ENCODE measurements at regions not wholly inside any gene's neighbourhood (a gene's known extent, or its start where the extent isn't known, plus 50 kb on each side); places are given as distances from the start of the nearest gene placed in this dataset.

DNA sequence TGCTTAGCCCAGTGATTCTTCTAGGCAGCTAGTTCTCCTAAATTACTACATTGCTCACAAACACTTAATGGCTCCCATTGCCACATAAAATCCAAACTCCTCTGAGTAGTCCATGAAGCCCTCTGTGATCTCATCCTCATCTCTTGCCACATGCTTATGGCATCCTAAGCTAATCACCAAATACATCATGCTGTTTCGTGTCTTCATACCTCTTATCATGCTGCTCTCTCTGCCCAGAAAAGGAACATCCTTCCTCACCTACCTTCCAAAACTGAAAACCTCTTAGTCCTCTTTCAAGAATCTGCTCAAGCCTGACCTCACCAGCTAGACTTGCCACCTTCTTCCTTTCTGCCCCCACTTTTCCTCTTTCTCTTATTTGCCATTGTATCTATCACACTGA lies 108.5 kb downstream of the DUSP6 start:
- no CpG with 5 or more reads among the region's 1 CpG for WGBS (ENCODE audit: extremely low coverage, insufficient coverage, insufficient read length)
- no peak overlapping the region for H3K23ac ChIP-seq (ENCODE audit: low read length)
- H4K12ac ChIP-seq (ENCODE audit: low read depth, low read length), result no peak overlapping the region
- no peaks in the 10 kb centered on the region for H3K9me3 ChIP-seq (ENCODE audit: insufficient read depth, low read depth, low read length)
- H3K27me3 ChIP-seq (ENCODE audit: insufficient read depth, low read length), result no peaks in the 10 kb centered on the region
- H2BK5ac ChIP-seq (ENCODE audit: low read depth, low read length, poor library complexity), result no peak overlapping the region
- H3K36me3 ChIP-seq (ENCODE audit: control insufficient read depth in 1 of 2, insufficient read depth in 2 of 2, low read length in 2 of 2), result no peaks in the 10 kb centered on the region
- H3K9ac ChIP-seq (ENCODE audit: low read length), result no peak overlapping the region
- H4K91ac ChIP-seq (ENCODE audit: low read depth, low read length), result no peak overlapping the region
- H3K14ac ChIP-seq (ENCODE audit: low read length), result no peak overlapping the region
- H4K8ac ChIP-seq (ENCODE audit: low read depth, low read length), result no peak overlapping the region
- H2AFZ ChIP-seq (ENCODE audit: insufficient read depth, low read length, poor library complexity), result no peak overlapping the region
- peaks cover 0 to 8% of the 10 kb centered on the region in 2 experiments for H3K4me1 ChIP-seq (ENCODE audit: control insufficient read depth in 1 of 2, insufficient read depth in 2 of 2, low read length in 2 of 2)
- no peak overlapping the region for H3K18ac ChIP-seq (ENCODE audit: low read length)
- no peak overlapping the region for H2AK5ac ChIP-seq (ENCODE audit: low read length)
- H3K27ac ChIP-seq (ENCODE audit: low read depth, low read length), result no peak overlapping the region
- no peak overlapping the region for H3K4ac ChIP-seq (ENCODE audit: low read depth, low read length)
- no peak overlapping the region for H2BK12ac ChIP-seq (ENCODE audit: low read length)
- no peaks in the 10 kb centered on the region for H3K79me2 ChIP-seq (ENCODE audit: control insufficient read depth, insufficient read depth, low read length, poor library complexity)
- no peak overlapping the region for H3K4me2 ChIP-seq (ENCODE audit: low read length)
- no peak overlapping the region for H3K4me3 ChIP-seq (ENCODE audit: low read depth, low read length)
- no peak overlapping the region for H2BK120ac ChIP-seq (ENCODE audit: insufficient read depth, low read length, poor library complexity)
- DNase-seq, result peak; percentile 53 to 80
- H3K79me1 ChIP-seq (ENCODE audit: low read length), result peaks cover 2% of the 10 kb centered on the region

DNA sequence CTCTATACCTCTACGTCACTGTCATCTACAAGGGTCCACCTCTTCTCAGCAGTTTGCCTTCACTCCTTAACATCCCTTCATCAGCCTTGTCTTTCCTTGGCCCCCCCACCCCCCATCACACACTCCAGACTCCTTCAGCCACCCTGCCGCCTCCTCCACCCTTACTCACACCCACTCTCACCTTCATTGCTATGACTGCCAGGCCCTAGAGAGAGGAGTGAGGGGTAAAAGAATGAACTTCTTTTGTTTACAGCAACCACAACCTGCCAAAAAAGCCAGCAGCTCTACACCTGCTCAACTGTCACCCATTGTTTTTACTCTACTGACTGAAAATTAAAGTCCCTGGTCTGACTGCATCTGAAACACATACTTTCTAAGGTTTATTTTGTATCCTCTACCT lies 112.8 kb downstream of the DUSP6 start:
- Histone ChIP-seq H3K4me2 (ENCODE audit: low read length) (no peak overlapping the region), H3K9me3 (ENCODE audit: insufficient read depth, low read depth, low read length) (no peaks in the 10 kb centered on the region), H4K91ac (ENCODE audit: low read depth, low read length) (no peak overlapping the region), H3K4me1 (ENCODE audit: control insufficient read depth in 1 of 2, insufficient read depth in 2 of 2, low read length in 2 of 2) (peaks cover 0 to 1% of the 10 kb centered on the region in 2 experiments), H2AFZ (ENCODE audit: insufficient read depth, low read length, poor library complexity) (no peak overlapping the region), H3K14ac (ENCODE audit: low read length) (no peak overlapping the region), H3K36me3 (ENCODE audit: control insufficient read depth in 1 of 2, insufficient read depth in 2 of 2, low read length in 2 of 2) (no peaks in the 10 kb centered on the region), H3K79me1 (ENCODE audit: low read length) (no peaks in the 10 kb centered on the region), H3K79me2 (ENCODE audit: control insufficient read depth, insufficient read depth, low read length, poor library complexity) (no peaks in the 10 kb centered on the region), H3K4ac (ENCODE audit: low read depth, low read length) (no peak overlapping the region), H2BK12ac (ENCODE audit: low read length) (no peak overlapping the region), H3K27ac (ENCODE audit: low read depth, low read length) (no peak overlapping the region), H3K27me3 (ENCODE audit: insufficient read depth, low read length) (no peaks in the 10 kb centered on the region), H3K9ac (ENCODE audit: low read length) (no peak overlapping the region), H2BK5ac (ENCODE audit: low read depth, low read length, poor library complexity) (no peak overlapping the region), H4K12ac (ENCODE audit: low read depth, low read length) (no peak overlapping the region), H2BK120ac (ENCODE audit: insufficient read depth, low read length, poor library complexity) (no peak overlapping the region), H3K23ac (ENCODE audit: low read length) (no peak overlapping the region), H3K18ac (ENCODE audit: low read length) (no peak overlapping the region), H2AK5ac (ENCODE audit: low read length) (no peak overlapping the region), H3K4me3 (ENCODE audit: low read depth, low read length) (no peak overlapping the region), H4K8ac (ENCODE audit: low read depth, low read length) (no peak overlapping the region)
- no peak for DNase-seq
- no CpG with 5 or more reads among the region's 2 CpGs for WGBS (ENCODE audit: extremely low coverage, insufficient coverage, insufficient read length)

DNA sequence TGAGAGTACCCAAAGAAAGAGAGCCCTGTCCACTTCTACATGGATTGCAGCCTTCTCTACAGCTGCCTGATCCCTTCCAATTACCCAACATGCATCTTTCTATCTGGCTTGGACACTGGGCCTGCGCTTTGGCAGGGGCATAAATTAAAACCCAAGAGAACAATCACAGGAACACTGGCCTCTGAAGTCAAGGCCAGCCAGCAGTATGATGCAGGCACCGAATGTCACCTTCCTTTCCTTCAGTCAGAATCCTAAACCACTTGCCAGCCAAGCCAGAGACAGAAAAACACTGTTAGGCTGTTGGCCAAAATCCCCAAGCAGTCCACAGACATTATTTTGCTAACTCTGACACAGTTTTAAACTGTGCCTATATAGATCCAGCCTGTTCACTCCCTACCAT lies 113.7 kb downstream of the DUSP6 start:
- no peak overlapping the region for H4K91ac ChIP-seq (ENCODE audit: low read depth, low read length)
- no peak overlapping the region for H2BK12ac ChIP-seq (ENCODE audit: low read length)
- DNase-seq, result no peak
- no peak overlapping the region for H3K27ac ChIP-seq (ENCODE audit: low read depth, low read length)
- H2BK120ac ChIP-seq (ENCODE audit: insufficient read depth, low read length, poor library complexity), result no peak overlapping the region
- H3K9me3 ChIP-seq (ENCODE audit: insufficient read depth, low read depth, low read length), result no peaks in the 10 kb centered on the region
- H3K14ac ChIP-seq (ENCODE audit: low read length), result no peak overlapping the region
- H3K9ac ChIP-seq (ENCODE audit: low read length), result no peak overlapping the region
- H3K4me2 ChIP-seq (ENCODE audit: low read length), result no peak overlapping the region
- H2BK5ac ChIP-seq (ENCODE audit: low read depth, low read length, poor library complexity), result no peak overlapping the region
- no peak overlapping the region for H3K18ac ChIP-seq (ENCODE audit: low read length)
- no peak overlapping the region for H2AFZ ChIP-seq (ENCODE audit: insufficient read depth, low read length, poor library complexity)
- no peaks in the 10 kb centered on the region for H3K79me2 ChIP-seq (ENCODE audit: control insufficient read depth, insufficient read depth, low read length, poor library complexity)
- H3K4ac ChIP-seq (ENCODE audit: low read depth, low read length), result no peak overlapping the region
- H3K23ac ChIP-seq (ENCODE audit: low read length), result no peak overlapping the region
- no peak overlapping the region for H2AK5ac ChIP-seq (ENCODE audit: low read length)
- no peak overlapping the region for H4K8ac ChIP-seq (ENCODE audit: low read depth, low read length)
- H4K12ac ChIP-seq (ENCODE audit: low read depth, low read length), result no peak overlapping the region
- WGBS (ENCODE audit: extremely low coverage, insufficient coverage, insufficient read length), result no CpG with 5 or more reads among the region's 2 CpGs
- H3K4me3 ChIP-seq (ENCODE audit: low read depth, low read length), result no peak overlapping the region
- no peaks in the 10 kb centered on the region for H3K27me3 ChIP-seq (ENCODE audit: insufficient read depth, low read length)
- no peaks in the 10 kb centered on the region for H3K79me1 ChIP-seq (ENCODE audit: low read length)
- H3K36me3 ChIP-seq (ENCODE audit: control insufficient read depth in 1 of 2, insufficient read depth in 2 of 2, low read length in 2 of 2), result no peaks in the 10 kb centered on the region
- no peaks in the 10 kb centered on the region for H3K4me1 ChIP-seq (ENCODE audit: control insufficient read depth in 1 of 2, insufficient read depth in 2 of 2, low read length in 2 of 2)

DNA sequence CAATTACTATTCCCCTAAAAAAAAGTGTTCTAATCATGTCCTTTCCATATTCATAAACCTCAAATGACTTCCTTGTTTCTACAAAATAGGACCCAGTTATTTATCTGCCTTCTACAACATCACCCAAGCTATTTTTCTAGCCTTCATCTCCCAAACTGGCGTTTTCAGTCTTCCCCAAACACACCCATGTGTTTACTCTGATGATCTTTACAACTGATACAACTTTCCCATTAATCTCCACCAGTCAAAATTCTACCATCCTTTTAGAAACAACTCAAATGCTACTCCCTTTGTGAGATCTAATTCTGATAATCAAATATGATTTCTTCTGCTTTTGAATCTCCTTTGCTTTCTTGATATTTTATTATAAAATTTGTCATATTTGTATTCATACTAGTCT lies 114.5 kb downstream of the DUSP6 start:
- H2AFZ ChIP-seq (ENCODE audit: insufficient read depth, low read length, poor library complexity), result no peak overlapping the region

More for the DNA sequence above, 114.5 kb downstream of the DUSP6 start:
- Histone ChIP-seq H2BK12ac (ENCODE audit: low read length) (no peak overlapping the region), H2BK5ac (ENCODE audit: low read depth, low read length, poor library complexity) (no peak overlapping the region), H2BK120ac (ENCODE audit: insufficient read depth, low read length, poor library complexity) (no peak overlapping the region), H4K8ac (ENCODE audit: low read depth, low read length) (no peak overlapping the region), H3K36me3 (ENCODE audit: control insufficient read depth in 1 of 2, insufficient read depth in 2 of 2, low read length in 2 of 2) (no peaks in the 10 kb centered on the region), H3K27ac (ENCODE audit: low read depth, low read length) (no peak overlapping the region), H3K18ac (ENCODE audit: low read length) (no peak overlapping the region), H3K4me2 (ENCODE audit: low read length) (no peak overlapping the region), H3K9me3 (ENCODE audit: insufficient read depth, low read depth, low read length) (no peaks in the 10 kb centered on the region), H3K79me1 (ENCODE audit: low read length) (no peaks in the 10 kb centered on the region), H3K27me3 (ENCODE audit: insufficient read depth, low read length) (no peaks in the 10 kb centered on the region), H4K12ac (ENCODE audit: low read depth, low read length) (no peak overlapping the region), H3K14ac (ENCODE audit: low read length) (no peak overlapping the region), H3K9ac (ENCODE audit: low read length) (no peak overlapping the region), H3K79me2 (ENCODE audit: control insufficient read depth, insufficient read depth, low read length, poor library complexity) (no peaks in the 10 kb centered on the region), H3K23ac (ENCODE audit: low read length) (no peak overlapping the region), H3K4ac (ENCODE audit: low read depth, low read length) (no peak overlapping the region), H4K91ac (ENCODE audit: low read depth, low read length) (no peak overlapping the region), H3K4me1 (ENCODE audit: control insufficient read depth in 1 of 2, insufficient read depth in 2 of 2, low read length in 2 of 2) (no peaks in the 10 kb centered on the region), H3K4me3 (ENCODE audit: low read depth, low read length) (no peak overlapping the region), H2AK5ac (ENCODE audit: low read length) (no peak overlapping the region)
- no peak for DNase-seq
- WGBS (ENCODE audit: extremely low coverage, insufficient coverage, insufficient read length), result no CpG with 5 or more reads among the region's 1 CpG

All from trophoblast cell (in vitro differentiated cells and primary cell).